Fibroblast of villous mesenchyme (primary cell): ENCODE measurements at regions not wholly inside any gene's neighbourhood (a gene's known extent, or its start where the extent isn't known, plus 50 kb on each side); places are given as distances from the start of the nearest gene placed in this dataset.

Experiments
- DNase-seq: peaks from one replicate; pipeline ENCODE4 v3.0.0-alpha.2; 2010; ENCODE audit warnings: low read depth
- H3K4me3 ChIP-seq: 2 replicates; pipeline ENCODE4 v1.5.1; 2011; ENCODE audit warnings: low read depth, mild to moderate bottlenecking, low read length
- TF ChIP-seq, protein P1 (sequence below): IDR thresholded peaks from 2 replicates; pipeline ENCODE4 v1.5.1; 2012; ENCODE audit warnings: low read depth, mild to moderate bottlenecking, low read length; ENCODE audit not compliant: insufficient read depth

DNA sequence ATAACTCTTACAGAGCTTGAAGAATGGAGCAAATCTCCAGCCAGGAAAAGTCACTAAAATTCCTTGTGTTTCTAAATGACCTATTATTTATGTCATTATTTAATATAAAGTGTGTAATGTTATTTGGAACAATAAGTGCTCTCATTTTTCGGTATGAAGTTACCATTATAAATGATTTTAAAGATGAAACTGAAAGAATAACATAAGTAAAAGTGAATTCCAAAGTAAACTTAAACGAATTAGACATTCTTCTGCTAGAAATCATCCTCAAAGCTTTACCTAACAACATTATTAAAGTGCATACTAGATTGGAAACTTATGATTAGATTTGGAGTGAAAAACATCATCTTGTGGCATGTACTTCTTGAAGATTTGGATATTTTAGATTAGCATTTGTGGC, 897.2 kb upstream of the CDH2 start:
- H3K4me3 ChIP-seq, result no peak overlapping the region
- TF ChIP-seq, protein P1, sequence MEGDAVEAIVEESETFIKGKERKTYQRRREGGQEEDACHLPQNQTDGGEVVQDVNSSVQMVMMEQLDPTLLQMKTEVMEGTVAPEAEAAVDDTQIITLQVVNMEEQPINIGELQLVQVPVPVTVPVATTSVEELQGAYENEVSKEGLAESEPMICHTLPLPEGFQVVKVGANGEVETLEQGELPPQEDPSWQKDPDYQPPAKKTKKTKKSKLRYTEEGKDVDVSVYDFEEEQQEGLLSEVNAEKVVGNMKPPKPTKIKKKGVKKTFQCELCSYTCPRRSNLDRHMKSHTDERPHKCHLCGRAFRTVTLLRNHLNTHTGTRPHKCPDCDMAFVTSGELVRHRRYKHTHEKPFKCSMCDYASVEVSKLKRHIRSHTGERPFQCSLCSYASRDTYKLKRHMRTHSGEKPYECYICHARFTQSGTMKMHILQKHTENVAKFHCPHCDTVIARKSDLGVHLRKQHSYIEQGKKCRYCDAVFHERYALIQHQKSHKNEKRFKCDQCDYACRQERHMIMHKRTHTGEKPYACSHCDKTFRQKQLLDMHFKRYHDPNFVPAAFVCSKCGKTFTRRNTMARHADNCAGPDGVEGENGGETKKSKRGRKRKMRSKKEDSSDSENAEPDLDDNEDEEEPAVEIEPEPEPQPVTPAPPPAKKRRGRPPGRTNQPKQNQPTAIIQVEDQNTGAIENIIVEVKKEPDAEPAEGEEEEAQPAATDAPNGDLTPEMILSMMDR, result no peak
- no peak for DNase-seq

DNA sequence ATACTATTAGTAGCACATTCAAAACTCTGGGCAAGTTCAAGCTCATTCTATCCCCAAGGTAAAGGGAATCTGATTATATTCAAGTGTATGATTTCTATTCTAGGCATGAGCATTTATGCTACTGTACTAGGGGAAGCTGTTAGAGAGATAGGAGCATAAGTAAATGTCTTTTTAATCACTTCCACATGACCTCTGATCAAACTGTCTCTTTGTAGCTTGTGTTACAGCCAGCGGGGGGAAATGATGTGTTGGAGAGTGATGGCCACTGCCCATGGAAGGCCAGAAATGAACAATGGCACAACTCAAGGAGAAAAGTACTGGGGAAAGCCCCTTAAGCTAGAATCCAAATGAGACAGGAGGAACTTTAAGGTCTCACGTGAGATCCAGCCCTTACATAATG, 894.9 kb upstream of the CDH2 start:
- no peak overlapping the region for H3K4me3 ChIP-seq
- DNase-seq, result no peak
- TF ChIP-seq, protein P1, result no peak

DNA sequence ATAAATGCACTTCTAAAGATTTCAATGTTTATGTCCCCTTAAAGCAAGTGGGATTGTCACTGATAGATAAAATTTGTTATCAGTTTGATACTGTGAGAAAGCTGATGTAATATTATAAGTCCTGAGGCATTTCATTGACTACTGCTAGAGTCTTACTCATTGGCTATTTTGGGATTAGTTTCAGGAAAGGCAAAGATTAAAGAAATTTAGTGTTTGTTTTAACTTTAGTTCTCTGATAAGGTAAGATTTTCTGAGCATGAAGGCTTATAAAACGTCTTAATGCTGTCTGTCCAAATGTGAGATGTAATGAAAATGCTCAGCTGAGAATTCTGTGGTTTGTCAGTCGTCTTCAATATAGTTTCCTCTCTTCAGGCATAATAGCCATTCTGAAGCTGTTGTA, 886.4 kb upstream of the CDH2 start:
- TF ChIP-seq, protein P1, result no peak
- no peak overlapping the region for H3K4me3 ChIP-seq
- DNase-seq, result peak; percentile 4

DNA sequence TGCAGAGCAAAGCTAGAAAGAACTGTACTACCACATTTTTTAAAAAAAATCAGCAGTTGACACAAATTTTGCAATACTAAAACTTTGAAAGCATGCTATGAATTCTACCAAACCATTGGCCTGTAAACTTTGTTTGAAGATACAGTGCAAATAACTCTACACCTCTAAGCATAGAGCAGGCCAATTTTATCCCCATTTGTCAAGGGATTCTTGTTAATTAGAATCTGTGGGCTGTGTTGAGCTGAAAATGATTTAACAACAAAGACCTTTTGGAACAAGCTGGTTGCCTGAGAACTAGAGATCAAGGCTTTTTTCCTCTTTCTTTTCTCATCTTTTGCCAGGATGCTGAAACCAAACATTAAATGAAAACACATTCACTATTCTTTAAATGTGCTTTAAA, 886.0 kb upstream of the CDH2 start:
- H3K4me3 ChIP-seq, result no peak overlapping the region
- no peak for DNase-seq
- TF ChIP-seq, protein P1, result no peak

GRCh38 chr18:29060349-29060748, 883.4 kb upstream of the CDH2 start:
- TF ChIP-seq, protein P1, result no peak
- no peak overlapping the region for H3K4me3 ChIP-seq
- DNase-seq, result no peak

DNA sequence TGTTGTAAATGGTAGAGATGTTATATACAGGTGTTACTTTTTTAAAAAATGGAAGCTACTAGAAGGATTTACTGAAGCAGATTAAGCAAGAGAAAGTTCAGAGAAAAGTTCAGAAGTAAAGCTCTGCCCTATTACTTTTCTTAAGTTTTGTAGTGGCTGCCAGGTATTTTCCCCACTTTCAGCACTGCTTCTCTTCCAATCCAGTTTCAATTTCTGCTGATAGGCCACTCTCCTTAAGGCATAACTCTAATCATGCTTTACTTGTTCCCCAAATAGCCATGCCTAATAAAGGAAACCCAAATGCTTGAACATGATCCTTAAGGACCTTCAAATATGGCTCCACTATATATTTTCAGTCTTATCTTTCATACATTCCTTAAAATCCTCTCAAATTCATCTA, 880.8 kb upstream of the CDH2 start:
- DNase-seq, result no peak
- no peak overlapping the region for H3K4me3 ChIP-seq
- TF ChIP-seq, protein P1, result no peak

GRCh38 chr18:29056800-29057199, 879.9 kb upstream of the CDH2 start:
- no peak for DNase-seq
- TF ChIP-seq, protein P1, result no peak
- H3K4me3 ChIP-seq, result no peak overlapping the region
